ENCODE measurements at regions not wholly inside any gene's neighbourhood (a gene's known extent, or its start where the extent isn't known, plus 50 kb on each side); places are given as distances from the start of the nearest gene placed in this dataset.

GRCh38 chr12:98058838-98059237, 456.6 kb upstream of the TMPO start:
- FAIRE-seq (no peak), DNase-seq (ENCODE audit: insufficient read length, low spot score) (no peak)
- no peak for TF ChIP-seq CTCF (IDR thresholded peaks at IDR 0.05; ENCODE audit: insufficient read depth, missing control alignments)

GRCh38 chr12:98059659-98060343, 455.6 kb upstream of the TMPO start:
- FAIRE-seq (no peak), DNase-seq (ENCODE audit: insufficient read length, low spot score) (no peak)
- no peak for TF ChIP-seq CTCF (IDR thresholded peaks at IDR 0.05; ENCODE audit: insufficient read depth, missing control alignments)

GRCh38 chr12:98060411-98060810, 455.0 kb upstream of the TMPO start:
- FAIRE-seq (no peak), DNase-seq (ENCODE audit: insufficient read length, low spot score) (no peak)
- no peak for TF ChIP-seq CTCF (IDR thresholded peaks at IDR 0.05; ENCODE audit: insufficient read depth, missing control alignments)

GRCh38 chr12:98062464-98063245, 452.7 kb upstream of the TMPO start:
- DNase-seq (ENCODE audit: insufficient read length, low spot score) (no peak), FAIRE-seq (no peak)
- no peak for TF ChIP-seq CTCF (IDR thresholded peaks at IDR 0.05; ENCODE audit: insufficient read depth, missing control alignments)

- TF ChIP-seq CTCF (IDR thresholded peaks at IDR 0.05; ENCODE audit: insufficient read depth, missing control alignments), result no peak
- FAIRE-seq (no peak), DNase-seq (ENCODE audit: insufficient read length, low spot score) (no peak)
Measured at GRCh38 chr12:98064501-98064900, 450.9 kb upstream of the TMPO start.

GRCh38 chr12:98067795-98068194, 447.6 kb upstream of the TMPO start:
- DNase-seq (ENCODE audit: insufficient read length, low spot score), result no peak
- no peak for FAIRE-seq
- TF ChIP-seq CTCF (IDR thresholded peaks at IDR 0.05; ENCODE audit: insufficient read depth, missing control alignments), result no peak

- DNase-seq (ENCODE audit: insufficient read length, low spot score) (no peak), FAIRE-seq (no peak)
- no peak for TF ChIP-seq CTCF (IDR thresholded peaks at IDR 0.05; ENCODE audit: insufficient read depth, missing control alignments)
Measured at GRCh38 chr12:98073610-98074009, 441.8 kb upstream of the TMPO start.
